ENCODE measurements at regions not wholly inside any gene's neighbourhood (a gene's known extent, or its start where the extent isn't known, plus 50 kb on each side); places are given as distances from the start of the nearest gene placed in this dataset.
A peak's percentile ranks its signal among the peaks of the same experiment; 100 is the strongest.
"Not testable (repeated sequence)": the region's sequence is repeated elsewhere in the genome, so short reads cannot be mapped to it uniquely, and the experiment has no call there.

DNA sequence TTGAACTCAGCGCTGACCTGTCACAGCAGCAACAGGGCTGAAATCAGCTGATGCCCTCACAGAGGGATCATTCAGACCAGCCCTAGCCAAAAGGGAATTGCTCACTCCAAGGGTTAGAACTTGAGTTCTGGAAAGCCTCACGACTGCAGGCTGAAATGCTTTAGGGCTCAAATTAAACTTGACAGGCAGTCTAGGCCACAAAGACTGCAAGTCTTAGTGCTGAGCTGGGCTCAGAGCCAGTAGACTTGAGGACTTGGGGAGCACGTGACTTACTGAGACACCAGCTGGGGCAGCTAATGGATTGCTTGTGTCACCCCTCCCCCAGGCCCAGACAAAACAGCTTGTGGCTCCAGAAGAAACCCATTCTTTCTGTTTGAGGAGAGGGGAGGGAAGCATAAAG lies 119.0 kb upstream of the SLC6A14 start:
- Histone ChIP-seq H3K27ac (no peak overlapping the region), H3K36me3 (no peaks in the 10 kb centered on the region), H3K9me3 (no peaks in the 10 kb centered on the region), H3K4me1 (no peaks in the 10 kb centered on the region), H3K27me3 (no peaks in the 10 kb centered on the region), H3K4me3 (no peak overlapping the region)
- intact Hi-C loops (cut with DNase I): no loop called here
- DNase-seq: peak; percentile 4 to 11
- 37 to 40% methylated on average over 3 of the region's 3 CpGs for WGBS, 2 donors
- TF ChIP-seq, protein P1, sequence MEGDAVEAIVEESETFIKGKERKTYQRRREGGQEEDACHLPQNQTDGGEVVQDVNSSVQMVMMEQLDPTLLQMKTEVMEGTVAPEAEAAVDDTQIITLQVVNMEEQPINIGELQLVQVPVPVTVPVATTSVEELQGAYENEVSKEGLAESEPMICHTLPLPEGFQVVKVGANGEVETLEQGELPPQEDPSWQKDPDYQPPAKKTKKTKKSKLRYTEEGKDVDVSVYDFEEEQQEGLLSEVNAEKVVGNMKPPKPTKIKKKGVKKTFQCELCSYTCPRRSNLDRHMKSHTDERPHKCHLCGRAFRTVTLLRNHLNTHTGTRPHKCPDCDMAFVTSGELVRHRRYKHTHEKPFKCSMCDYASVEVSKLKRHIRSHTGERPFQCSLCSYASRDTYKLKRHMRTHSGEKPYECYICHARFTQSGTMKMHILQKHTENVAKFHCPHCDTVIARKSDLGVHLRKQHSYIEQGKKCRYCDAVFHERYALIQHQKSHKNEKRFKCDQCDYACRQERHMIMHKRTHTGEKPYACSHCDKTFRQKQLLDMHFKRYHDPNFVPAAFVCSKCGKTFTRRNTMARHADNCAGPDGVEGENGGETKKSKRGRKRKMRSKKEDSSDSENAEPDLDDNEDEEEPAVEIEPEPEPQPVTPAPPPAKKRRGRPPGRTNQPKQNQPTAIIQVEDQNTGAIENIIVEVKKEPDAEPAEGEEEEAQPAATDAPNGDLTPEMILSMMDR (IDR thresholded peaks at IDR 0.05): no peak
- peak in 4 of 8 donors; percentile 9 to 55 (median 34) for ATAC-seq

DNA sequence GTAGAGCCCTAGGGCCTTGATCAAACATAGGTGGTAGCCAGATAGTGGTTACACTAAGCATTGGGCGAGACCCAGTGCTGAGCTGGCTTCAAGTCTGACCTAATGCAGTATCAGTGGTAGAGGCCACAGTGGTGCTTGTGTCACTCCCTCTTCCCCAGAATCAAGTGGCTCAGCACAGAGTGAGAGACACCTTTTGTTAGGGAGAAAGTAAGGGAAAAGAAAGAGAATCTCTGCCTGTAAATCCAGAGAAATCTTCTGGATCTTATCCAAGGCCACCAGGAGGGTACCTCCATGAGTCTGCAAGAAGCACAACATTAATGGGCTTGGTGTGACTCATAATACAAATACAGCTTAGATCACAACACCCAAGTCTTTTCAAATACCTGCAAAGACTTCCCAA lies 117.7 kb upstream of the SLC6A14 start:
- 88 to 92% methylated on average over 1 of the region's 1 CpG for WGBS, 2 donors
- DNase-seq: no peak
- no peak for ATAC-seq

DNA sequence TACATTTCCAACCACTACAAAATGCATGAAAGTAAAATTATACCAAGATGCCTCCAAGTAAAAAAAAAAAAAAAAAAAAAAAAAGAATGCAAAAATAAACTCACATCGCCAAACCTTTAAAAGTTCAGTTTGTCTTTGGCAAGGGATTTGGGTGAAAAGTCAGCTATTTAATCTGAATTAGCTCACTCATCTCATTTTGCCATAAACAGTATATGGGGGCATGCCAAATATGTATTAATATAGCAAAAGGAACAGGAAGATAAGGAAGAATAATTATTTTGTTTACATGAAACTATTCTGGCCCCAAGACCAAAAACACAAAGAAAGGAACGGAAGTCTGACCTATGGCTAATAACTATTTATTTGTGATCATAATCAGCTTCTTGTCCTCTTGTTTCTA lies 114.7 kb upstream of the SLC6A14 start:
- TF ChIP-seq, protein P1 (IDR thresholded peaks at IDR 0.05): no peak
- H3K36me3 ChIP-seq: no peaks in the 10 kb centered on the region
- DNase-seq (no peak), ATAC-seq (no peak)
- no peaks in the 10 kb centered on the region for H3K4me1 ChIP-seq
- intact Hi-C loops (cut with DNase I): no loop called here
- H3K4me3 ChIP-seq: no peak overlapping the region
- no peaks in the 10 kb centered on the region for H3K27me3 ChIP-seq
- 61 to 70% methylated on average over 2 of the region's 2 CpGs for WGBS, 2 donors
- no peak overlapping the region for H3K27ac ChIP-seq
- H3K9me3 ChIP-seq: no peaks in the 10 kb centered on the region

More for the DNA sequence above, 117.7 kb upstream of the SLC6A14 start:
- H3K27me3 ChIP-seq: no peaks in the 10 kb centered on the region
- H3K4me3 ChIP-seq: no peak overlapping the region
- no peaks in the 10 kb centered on the region for H3K4me1 ChIP-seq
- intact Hi-C loops (cut with DNase I): no loop called here
- no peak overlapping the region for H3K27ac ChIP-seq
- no peaks in the 10 kb centered on the region for H3K36me3 ChIP-seq
- H3K9me3 ChIP-seq: no peaks in the 10 kb centered on the region
- TF ChIP-seq, protein P1 (IDR thresholded peaks at IDR 0.05): no peak

DNA sequence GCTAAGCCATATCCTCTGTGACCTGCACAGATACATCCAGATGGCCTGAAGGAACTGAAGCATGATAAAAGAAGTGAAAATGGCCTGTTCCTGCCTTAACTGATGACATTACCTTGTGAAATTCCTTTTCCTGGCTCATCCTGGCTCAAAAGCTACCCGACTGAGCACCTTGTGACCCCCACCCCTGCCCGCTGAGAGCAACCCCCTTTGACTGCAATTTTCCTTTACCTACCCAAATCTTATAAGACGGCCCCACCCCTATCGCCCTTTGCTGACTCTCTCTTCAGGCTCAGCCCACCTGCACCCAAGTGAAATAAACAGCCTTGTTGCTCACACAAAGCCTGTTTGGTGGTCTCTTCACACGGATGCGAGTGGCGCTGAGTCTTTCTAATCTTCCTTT lies 104.4 kb upstream of the SLC6A14 start:
- H3K27me3 ChIP-seq; H3K4me3 ChIP-seq; DNase-seq; H3K27ac ChIP-seq; intact Hi-C loops (cut with DNase I); H3K36me3 ChIP-seq; H3K9me3 ChIP-seq; H3K4me1 ChIP-seq; ATAC-seq: not testable (repeated sequence)
- WGBS, 2 donors: 35 to 49% methylated on average over 7 of the region's 7 CpGs

DNA sequence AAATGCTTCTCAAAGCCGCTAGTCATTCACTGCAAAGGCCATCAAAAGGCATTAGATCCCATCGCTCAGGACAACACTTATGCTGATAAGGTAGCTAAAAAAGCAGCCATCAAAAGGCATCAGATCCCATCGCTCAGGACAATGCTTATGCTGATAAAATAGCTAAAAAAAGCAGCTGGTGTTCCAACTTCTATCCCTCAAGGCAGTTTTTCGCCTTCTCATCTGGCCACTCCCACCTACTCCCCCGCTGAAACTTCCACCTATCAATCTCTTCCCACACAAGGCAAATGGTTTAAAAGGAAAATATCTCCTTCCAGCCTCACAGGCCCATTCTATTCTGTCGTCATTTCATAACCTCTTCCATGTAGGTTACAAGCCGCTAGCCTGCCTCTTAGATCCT lies 101.6 kb upstream of the SLC6A14 start:
- intact Hi-C loops (cut with DNase I); H3K27ac ChIP-seq; H3K36me3 ChIP-seq; DNase-seq; ATAC-seq; H3K4me1 ChIP-seq; H3K4me3 ChIP-seq; H3K27me3 ChIP-seq: not testable (repeated sequence)
- WGBS, 2 donors: 23 to 30% methylated on average over 7 of the region's 7 CpGs
- H3K9me3 ChIP-seq: peaks cover 0 to 25% (median 0%) of the 10 kb centered on the region in 11 donors

Data from heart right ventricle (tissue), 16 donors.